ENCODE measurements at regions not wholly inside any gene's neighbourhood (a gene's known extent, or its start where the extent isn't known, plus 50 kb on each side); places are given as distances from the start of the nearest gene placed in this dataset.
A peak's percentile ranks its signal among the peaks of the same experiment; 100 is the strongest.
"Not testable (repeated sequence)": the region's sequence is repeated elsewhere in the genome, so short reads cannot be mapped to it uniquely, and the experiment has no call there.

- not testable (repeated sequence) for DNase-seq (ENCODE audit: low read depth); H3K4me3 ChIP-seq (ENCODE audit: low read length)
Observed at GRCh38 chrY:6685783-6686389, 224.6 kb upstream of the TBL1Y start.

- H3K4me3 ChIP-seq (ENCODE audit: low read length); DNase-seq (ENCODE audit: low read depth): not testable (repeated sequence)
Observed at GRCh38 chrY:6701558-6702161, 208.8 kb upstream of the TBL1Y start.

GRCh38 chrY:6721443-6721842 lies 189.1 kb upstream of the TBL1Y start:
- not testable (repeated sequence) for DNase-seq (ENCODE audit: low read depth)

GRCh38 chrY:6747210-6747609 lies 163.3 kb upstream of the TBL1Y start:
- not testable (repeated sequence) for H3K4me3 ChIP-seq (ENCODE audit: low read length); DNase-seq (ENCODE audit: low read depth)

More at GRCh38 chrY:6721443-6721842, 189.1 kb upstream of the TBL1Y start:
- not testable (repeated sequence) for H3K4me3 ChIP-seq (ENCODE audit: low read length)

- H3K4me3 ChIP-seq (ENCODE audit: low read length): no peak overlapping the region
- DNase-seq (ENCODE audit: low read depth): no peak
- no peak for TF ChIP-seq CTCF (IDR thresholded peaks at IDR 0.05; ENCODE audit: insufficient read depth, low read depth, low read length, missing control alignments)
Observed at GRCh38 chrY:6782334-6782733, 128.2 kb upstream of the TBL1Y start.

- TF ChIP-seq CTCF (IDR thresholded peaks at IDR 0.05; ENCODE audit: insufficient read depth, low read depth, low read length, missing control alignments): no peak
- no peak overlapping the region for H3K4me3 ChIP-seq (ENCODE audit: low read length)
- peak; percentile 68 for DNase-seq (ENCODE audit: low read depth)
Observed at GRCh38 chrY:6786960-6787359, 123.5 kb upstream of the TBL1Y start.

- DNase-seq (ENCODE audit: low read depth): peak; percentile 42
- peak; percentile 83 for TF ChIP-seq CTCF (IDR thresholded peaks at IDR 0.05; ENCODE audit: insufficient read depth, low read depth, low read length, missing control alignments)
- no peak overlapping the region for H3K4me3 ChIP-seq (ENCODE audit: low read length)
Observed at GRCh38 chrY:6811633-6812032, 98.9 kb upstream of the TBL1Y start.

Data from epithelial cell of esophagus (primary cell).